ENCODE measurements at regions not wholly inside any gene's neighbourhood (a gene's known extent, or its start where the extent isn't known, plus 50 kb on each side); places are given as distances from the start of the nearest gene placed in this dataset.

DNA sequence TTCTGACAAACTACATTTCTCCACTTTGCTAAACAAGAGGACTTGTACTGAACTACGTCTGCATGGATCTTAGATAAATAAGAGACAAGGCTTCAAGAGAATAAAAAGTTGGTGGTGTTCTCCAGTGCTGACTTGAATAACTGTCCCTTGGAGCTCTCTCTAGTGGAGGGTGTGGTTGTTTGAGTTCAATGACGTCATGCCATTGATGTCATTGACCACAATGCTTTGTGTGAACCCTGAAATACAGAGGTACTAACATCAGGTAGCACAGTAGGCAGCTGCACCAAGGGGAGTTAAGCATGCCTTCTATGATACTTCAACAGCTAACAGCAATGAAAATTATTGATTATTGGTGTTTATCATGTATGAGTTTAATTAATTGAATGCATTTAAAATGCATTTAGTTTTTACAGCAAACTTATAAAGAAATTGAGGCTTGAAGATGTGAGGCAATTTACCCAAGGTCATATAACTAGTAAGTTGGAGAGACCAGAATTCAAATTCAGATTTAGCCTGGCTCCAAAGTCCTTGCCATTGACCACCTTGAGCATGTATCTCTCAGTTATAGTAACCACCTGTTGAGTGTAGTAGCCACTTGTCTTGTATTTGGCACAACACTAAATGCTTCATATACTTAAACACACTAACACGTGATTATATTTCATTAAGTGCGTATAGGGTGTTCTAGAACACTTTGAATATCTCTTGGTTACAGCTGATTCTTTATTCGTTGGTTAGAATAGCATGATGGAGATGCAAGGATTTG is 126.0 kb upstream of the ANKRD28 start:
- no peak for DNase-seq (ENCODE audit: low read depth)
- no peak for TF ChIP-seq CTCF (IDR thresholded peaks at IDR 0.05; ENCODE audit: control insufficient read depth, insufficient read depth, low read depth, low read length, missing control alignments)
- no peak overlapping the region for H3K4me3 ChIP-seq (ENCODE audit: control insufficient read depth, low read depth, low read length)

DNA sequence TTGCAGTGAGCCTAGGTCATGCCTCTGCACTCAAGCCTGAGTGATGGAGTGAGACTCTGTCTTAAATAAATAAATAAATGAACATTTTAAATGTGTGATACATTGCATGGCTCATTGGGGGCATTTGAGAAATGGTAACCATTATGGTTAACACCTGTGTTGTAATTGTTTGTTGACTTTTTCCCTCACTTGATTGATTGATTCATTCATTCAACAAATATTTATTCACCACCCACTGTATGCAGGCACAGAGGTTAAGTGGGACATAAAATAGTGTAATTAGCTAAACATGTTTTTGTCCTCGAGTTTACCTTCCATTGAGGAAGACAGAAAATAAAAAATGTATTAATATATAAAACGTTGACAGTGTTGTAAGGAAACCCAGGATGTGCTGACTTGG is 127.1 kb upstream of the ANKRD28 start:
- DNase-seq (ENCODE audit: low read depth), result no peak
- no peak for TF ChIP-seq CTCF (IDR thresholded peaks at IDR 0.05; ENCODE audit: control insufficient read depth, insufficient read depth, low read depth, low read length, missing control alignments)
- no peak overlapping the region for H3K4me3 ChIP-seq (ENCODE audit: control insufficient read depth, low read depth, low read length)

- DNase-seq (ENCODE audit: low read depth), result no peak
- H3K4me3 ChIP-seq (ENCODE audit: control insufficient read depth, low read depth, low read length), result no peak overlapping the region
- no peak for TF ChIP-seq CTCF (IDR thresholded peaks at IDR 0.05; ENCODE audit: control insufficient read depth, insufficient read depth, low read depth, low read length, missing control alignments)
Observed at GRCh38 chr3:15926871-15927270, 129.1 kb upstream of the ANKRD28 start.

DNA sequence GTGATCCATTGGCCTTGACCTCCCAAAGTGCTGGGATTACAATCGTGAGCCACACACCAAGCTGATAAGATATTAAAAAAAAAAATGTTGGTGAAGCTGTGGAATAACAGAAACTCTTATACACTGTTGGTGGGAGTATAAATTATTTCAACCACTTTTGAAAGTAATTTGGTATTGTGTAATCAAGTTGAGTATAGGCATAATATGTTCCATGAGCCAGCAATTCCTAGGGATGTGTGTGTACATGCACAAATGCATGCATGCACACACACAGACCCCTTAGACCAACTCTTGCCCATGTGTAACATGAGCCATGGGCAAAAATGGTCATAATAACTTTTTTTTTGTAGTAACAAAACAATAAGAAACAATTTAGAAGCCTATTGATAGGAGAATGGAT is 130.2 kb upstream of the ANKRD28 start:
- no peak for TF ChIP-seq CTCF (IDR thresholded peaks at IDR 0.05; ENCODE audit: control insufficient read depth, insufficient read depth, low read depth, low read length, missing control alignments)
- no peak for DNase-seq (ENCODE audit: low read depth)
- H3K4me3 ChIP-seq (ENCODE audit: control insufficient read depth, low read depth, low read length), result no peak overlapping the region

GRCh38 chr3:15929944-15930571 is 132.3 kb upstream of the ANKRD28 start:
- H3K4me3 ChIP-seq (ENCODE audit: control insufficient read depth, low read depth, low read length), result no peak overlapping the region
- TF ChIP-seq CTCF (IDR thresholded peaks at IDR 0.05; ENCODE audit: control insufficient read depth, insufficient read depth, low read depth, low read length, missing control alignments), result no peak
- DNase-seq (ENCODE audit: low read depth), result no peak

DNA sequence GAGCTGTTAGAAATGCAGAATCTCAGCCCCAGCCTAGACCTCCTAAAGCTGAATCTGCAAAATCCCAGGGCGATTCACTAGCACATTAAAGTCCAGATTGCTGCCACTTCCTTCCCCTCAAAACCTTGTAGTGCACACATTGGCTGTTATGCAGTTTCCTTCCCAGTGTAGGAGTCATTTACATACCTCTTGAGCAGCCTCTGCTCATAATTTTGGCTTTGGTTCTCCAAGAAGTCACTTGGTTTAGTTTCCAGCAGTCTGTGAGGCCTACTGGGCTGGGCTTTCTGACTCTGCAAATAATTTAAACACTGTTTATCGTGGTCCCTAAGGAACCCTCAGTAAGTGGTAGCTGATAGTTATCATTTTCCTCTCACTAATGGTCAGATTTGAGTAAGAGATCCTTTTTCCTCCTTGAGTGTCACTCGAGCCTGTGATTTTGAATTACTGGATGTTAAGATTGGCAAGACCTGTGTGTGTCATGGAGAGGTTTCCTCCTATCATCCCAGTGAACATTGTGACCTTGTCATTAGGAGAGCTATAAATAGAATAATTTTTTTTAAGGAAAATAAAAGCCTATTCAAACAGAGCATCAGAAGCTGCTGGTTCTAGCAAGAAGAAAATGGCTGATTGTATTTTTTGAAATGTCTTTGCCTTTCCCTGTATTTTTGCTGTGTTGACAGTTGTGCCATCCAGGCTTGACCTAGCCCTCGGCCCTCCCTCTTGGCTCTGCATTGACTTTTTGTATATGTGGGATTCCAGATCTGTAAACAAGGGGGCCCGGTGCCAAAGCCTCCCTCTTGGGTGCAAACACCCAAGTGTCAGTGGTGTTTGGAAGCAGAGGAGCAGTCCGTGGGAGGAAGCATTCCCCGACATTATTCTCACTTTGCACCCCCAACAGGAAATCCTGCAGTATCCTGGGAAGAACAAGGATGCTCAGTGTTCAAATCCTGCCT is 134.8 kb upstream of the ANKRD28 start:
- DNase-seq (ENCODE audit: low read depth), result no peak
- TF ChIP-seq CTCF (IDR thresholded peaks at IDR 0.05; ENCODE audit: control insufficient read depth, insufficient read depth, low read depth, low read length, missing control alignments), result no peak
- no peak overlapping the region for H3K4me3 ChIP-seq (ENCODE audit: control insufficient read depth, low read depth, low read length)

All from AG09309 (cell line).